ENCODE measurements at regions not wholly inside any gene's neighbourhood (a gene's known extent, or its start where the extent isn't known, plus 50 kb on each side); places are given as distances from the start of the nearest gene placed in this dataset.

- Histone ChIP-seq H3K9me2 (replicated peaks; ENCODE audit: low read depth, low read length) (no peaks in the 10 kb centered on the region), H3K4me2 (ENCODE audit: low read depth, low read length, poor library complexity, severe bottlenecking) (no peak overlapping the region), H2AFZ (ENCODE audit: low read length) (no peak overlapping the region), H3K36me3 (ENCODE audit: insufficient read depth, low read length) (no peaks in the 10 kb centered on the region), H4K20me1 (ENCODE audit: insufficient read depth, low read length, poor library complexity, severe bottlenecking) (no peaks in the 10 kb centered on the region), H3K79me2 (ENCODE audit: insufficient read depth, low read length) (no peaks in the 10 kb centered on the region), H3K9me3 (ENCODE audit: insufficient read depth, low read depth, low read length) (no peaks in the 10 kb centered on the region), H3F3A (ENCODE audit: low read depth) (no peaks in the 10 kb centered on the region), H3K9ac (ENCODE audit: low read depth, low read length, poor library complexity, severe bottlenecking) (no peak overlapping the region), H3K27me3 (ENCODE audit: insufficient read depth, low read length, poor library complexity, severe bottlenecking) (no peaks in the 10 kb centered on the region), H3K4me1 (ENCODE audit: insufficient read depth, low read length, poor library complexity, severe bottlenecking) (no peaks in the 10 kb centered on the region), H3K4me3 (ENCODE audit: low read length, poor library complexity, severe bottlenecking) (no peak overlapping the region)
- TF ChIP-seq EZH2phosphoT487 (IDR thresholded peaks at IDR 0.05; ENCODE audit: borderline replicate concordance) (no peak), CTCF (conservative IDR thresholded peaks at IDR 0.05; ENCODE audit: low read length) (no peak)
These were observed 91.3 kb downstream of the KLF6 start for GRCh38 chr10:3693698-3694080.

GRCh38 chr10:3693022-3693697 is 91.8 kb downstream of the KLF6 start:
- Histone ChIP-seq H3K27me3 (ENCODE audit: insufficient read depth, low read length, poor library complexity, severe bottlenecking) (no peaks in the 10 kb centered on the region), H3K9me2 (replicated peaks; ENCODE audit: low read depth, low read length) (no peaks in the 10 kb centered on the region), H3K9ac (ENCODE audit: low read depth, low read length, poor library complexity, severe bottlenecking) (no peak overlapping the region), H2AFZ (ENCODE audit: low read length) (no peak overlapping the region), H3K4me2 (ENCODE audit: low read depth, low read length, poor library complexity, severe bottlenecking) (no peak overlapping the region), H3K79me2 (ENCODE audit: insufficient read depth, low read length) (no peaks in the 10 kb centered on the region), H3K9me3 (ENCODE audit: insufficient read depth, low read depth, low read length) (no peaks in the 10 kb centered on the region), H3K4me1 (ENCODE audit: insufficient read depth, low read length, poor library complexity, severe bottlenecking) (no peaks in the 10 kb centered on the region), H4K20me1 (ENCODE audit: insufficient read depth, low read length, poor library complexity, severe bottlenecking) (no peaks in the 10 kb centered on the region), H3K4me3 (ENCODE audit: low read length, poor library complexity, severe bottlenecking) (no peak overlapping the region), H3F3A (ENCODE audit: low read depth) (no peaks in the 10 kb centered on the region), H3K36me3 (ENCODE audit: insufficient read depth, low read length) (no peaks in the 10 kb centered on the region)
- no peak for TF ChIP-seq EZH2phosphoT487 (IDR thresholded peaks at IDR 0.05; ENCODE audit: borderline replicate concordance)
- no peak for TF ChIP-seq CTCF (conservative IDR thresholded peaks at IDR 0.05; ENCODE audit: low read length)

GRCh38 chr10:3692387-3692999 is 92.5 kb downstream of the KLF6 start:
- no peaks in the 10 kb centered on the region for H3K4me1 ChIP-seq (ENCODE audit: insufficient read depth, low read length, poor library complexity, severe bottlenecking)
- no peak overlapping the region for H3K4me2 ChIP-seq (ENCODE audit: low read depth, low read length, poor library complexity, severe bottlenecking)
- H2AFZ ChIP-seq (ENCODE audit: low read length): no peak overlapping the region
- H3K9me2 ChIP-seq (replicated peaks; ENCODE audit: low read depth, low read length): no peaks in the 10 kb centered on the region
- TF ChIP-seq EZH2phosphoT487 (IDR thresholded peaks at IDR 0.05; ENCODE audit: borderline replicate concordance) (no peak), CTCF (conservative IDR thresholded peaks at IDR 0.05; ENCODE audit: low read length) (no peak)
- no peaks in the 10 kb centered on the region for H3K36me3 ChIP-seq (ENCODE audit: insufficient read depth, low read length)
- no peak overlapping the region for H3K4me3 ChIP-seq (ENCODE audit: low read length, poor library complexity, severe bottlenecking)
- no peak overlapping the region for H3K9ac ChIP-seq (ENCODE audit: low read depth, low read length, poor library complexity, severe bottlenecking)
- no peaks in the 10 kb centered on the region for H4K20me1 ChIP-seq (ENCODE audit: insufficient read depth, low read length, poor library complexity, severe bottlenecking)
- H3K27me3 ChIP-seq (ENCODE audit: insufficient read depth, low read length, poor library complexity, severe bottlenecking): no peaks in the 10 kb centered on the region
- no peaks in the 10 kb centered on the region for H3K9me3 ChIP-seq (ENCODE audit: insufficient read depth, low read depth, low read length)
- no peaks in the 10 kb centered on the region for H3F3A ChIP-seq (ENCODE audit: low read depth)
- no peaks in the 10 kb centered on the region for H3K79me2 ChIP-seq (ENCODE audit: insufficient read depth, low read length)
